Panc1 (cell line): ENCODE measurements at regions not wholly inside any gene's neighbourhood (a gene's known extent, or its start where the extent isn't known, plus 50 kb on each side); places are given as distances from the start of the nearest gene placed in this dataset.
A peak's percentile ranks its signal among the peaks of the same experiment; 100 is the strongest.

Source experiments
- ATAC-seq: fragments of 200-7000 bp; cut with Tn5 transposase; 2 replicates; pipeline ENCODE4 v1.9.1; 2020; ENCODE audit warnings: mild to moderate bottlenecking, moderate library complexity
- BruUV-seq: library from RNA; stranded (reverse); fragments of 400-500 nt; replicated peaks from 2 replicates; lab custom pipeline; 2021; lab: Mats Ljungman, UMichigan
- CTCF ChIA-PET: fragments of 300-600 bp; sonication (Branson Sonifier 250); formaldehyde crosslinking; loops from one replicate; lab custom pipeline; 2022; ENCODE audit warnings: antibody characterized with exemption; lab: Charles Lee
- POLR2A ChIA-PET: fragments of 300-600 bp; sonication (Branson Sonifier 250); formaldehyde crosslinking; loops from one replicate; lab custom pipeline; 2022; ENCODE audit warnings: antibody characterized with exemption; lab: Charles Lee
- DNase-seq: peaks from one replicate; pipeline ENCODE4 v3.0.0-alpha.2; 2010; ENCODE audit warnings: low read depth, low spot score
- H3K27ac ChIP-seq: 2 replicates; pipeline ENCODE4 v1.5.1; 2011; ENCODE audit warnings: mild to moderate bottlenecking, low read length, inconsistent platforms
- H3K27me3 ChIP-seq: fragments of 200-500 bp; sonication (Bioruptor generic); 2 replicates; pipeline ENCODE4 v1.6.0; 2014; ENCODE audit warnings: low read length, inconsistent platforms; ENCODE audit not compliant: control insufficient read depth, insufficient read depth
- H3K36me3 ChIP-seq: fragments of 200-500 bp; sonication (Bioruptor generic); 2 replicates; pipeline ENCODE4 v1.5.1; 2014; ENCODE audit warnings: inconsistent platforms, mild to moderate bottlenecking, low read length, moderate library complexity; ENCODE audit not compliant: control insufficient read depth, insufficient read depth
- H3K4me1 ChIP-seq: 2 replicates; pipeline ENCODE4 v1.5.1; 2011; ENCODE audit warnings: inconsistent platforms, mild to moderate bottlenecking, low read length, moderate library complexity; ENCODE audit not compliant: control insufficient read depth, insufficient read depth
- H3K4me3 ChIP-seq, 2 experiments: 2 replicates each; pipeline ENCODE4 v1.5.1; 2011 to 2012; ENCODE audit warnings: low read depth in 2 of 2, low read length in 2 of 2, mild to moderate bottlenecking in 2 of 2, inconsistent platforms in 1 of 2, moderate library complexity in 1 of 2
- H3K9me3 ChIP-seq: fragments of 200-500 bp; sonication (Bioruptor generic); 2 replicates; pipeline ENCODE4 v1.5.1; 2014; ENCODE audit warnings: low read depth, mild to moderate bottlenecking, inconsistent platforms, low read length, moderate library complexity; ENCODE audit not compliant: control insufficient read depth, insufficient read depth
- CTCF ChIP-seq: fragments of 450-650 bp; IDR thresholded peaks from 2 replicates; pipeline ENCODE4 v1.5.1; 2017; ENCODE audit warnings: mild to moderate bottlenecking
- POLR2AphosphoS5 ChIP-seq: IDR thresholded peaks from 2 replicates; pipeline ENCODE4 v1.6.1; 2012; ENCODE audit warnings: mild to moderate bottlenecking, low read depth, low read length, moderate library complexity
- SIN3A ChIP-seq: IDR thresholded peaks from 2 replicates; pipeline ENCODE4 v1.6.1; 2012; ENCODE audit warnings: low read depth, mild to moderate bottlenecking, low read length, moderate library complexity, borderline replicate concordance; ENCODE audit not compliant: insufficient read depth
- TCF7L2 ChIP-seq: IDR thresholded peaks from 2 replicates; pipeline ENCODE4 v1.6.1; 2011; ENCODE audit warnings: mild to moderate bottlenecking, low read depth, low read length, inconsistent platforms
- in situ Hi-C: cut with HindIII; loops from 2 replicates; pipeline ENCODE4 v1.10.0; 2016; ENCODE audit warnings: low sequenced_read_pairs, low pct_unique_long_range_greater_than_20kb
- intact Hi-C: fragments of 100-400 bp; cut with micrococcal nuclease; formaldehyde crosslinking; loops from one replicate; pipeline ENCODE4 v1.10.0; 2022; ENCODE audit not compliant: unreplicated experiment
- TF ChIP-seq, protein P1 (sequence below), 2 experiments: IDR thresholded peaks; 2 replicates each; pipeline ENCODE4 v1.6.1; 2011 to 2012; ENCODE audit warnings: low read depth in 2 of 2, control low read depth in 1 of 2, low read length in 1 of 2, mild to moderate bottlenecking in 1 of 2, moderate library complexity in 1 of 2; ENCODE audit not compliant: insufficient read depth in 1 of 2

- Histone ChIP-seq H3K9me3 (no peaks in the 10 kb centered on the region), H3K4me1 (no peaks in the 10 kb centered on the region), H3K27ac (no peak overlapping the region), H3K36me3 (no peaks in the 10 kb centered on the region), H3K27me3 (no peaks in the 10 kb centered on the region), H3K4me3 (no peak overlapping the region)
- POLR2A ChIA-PET, result no interaction called here
- intact Hi-C loops (no loop called here), in situ Hi-C loops (no loop called here)
- TF ChIP-seq TCF7L2 (no peak), POLR2AphosphoS5 (no peak), CTCF (no peak), SIN3A (no peak)
- TF ChIP-seq, protein P1, sequence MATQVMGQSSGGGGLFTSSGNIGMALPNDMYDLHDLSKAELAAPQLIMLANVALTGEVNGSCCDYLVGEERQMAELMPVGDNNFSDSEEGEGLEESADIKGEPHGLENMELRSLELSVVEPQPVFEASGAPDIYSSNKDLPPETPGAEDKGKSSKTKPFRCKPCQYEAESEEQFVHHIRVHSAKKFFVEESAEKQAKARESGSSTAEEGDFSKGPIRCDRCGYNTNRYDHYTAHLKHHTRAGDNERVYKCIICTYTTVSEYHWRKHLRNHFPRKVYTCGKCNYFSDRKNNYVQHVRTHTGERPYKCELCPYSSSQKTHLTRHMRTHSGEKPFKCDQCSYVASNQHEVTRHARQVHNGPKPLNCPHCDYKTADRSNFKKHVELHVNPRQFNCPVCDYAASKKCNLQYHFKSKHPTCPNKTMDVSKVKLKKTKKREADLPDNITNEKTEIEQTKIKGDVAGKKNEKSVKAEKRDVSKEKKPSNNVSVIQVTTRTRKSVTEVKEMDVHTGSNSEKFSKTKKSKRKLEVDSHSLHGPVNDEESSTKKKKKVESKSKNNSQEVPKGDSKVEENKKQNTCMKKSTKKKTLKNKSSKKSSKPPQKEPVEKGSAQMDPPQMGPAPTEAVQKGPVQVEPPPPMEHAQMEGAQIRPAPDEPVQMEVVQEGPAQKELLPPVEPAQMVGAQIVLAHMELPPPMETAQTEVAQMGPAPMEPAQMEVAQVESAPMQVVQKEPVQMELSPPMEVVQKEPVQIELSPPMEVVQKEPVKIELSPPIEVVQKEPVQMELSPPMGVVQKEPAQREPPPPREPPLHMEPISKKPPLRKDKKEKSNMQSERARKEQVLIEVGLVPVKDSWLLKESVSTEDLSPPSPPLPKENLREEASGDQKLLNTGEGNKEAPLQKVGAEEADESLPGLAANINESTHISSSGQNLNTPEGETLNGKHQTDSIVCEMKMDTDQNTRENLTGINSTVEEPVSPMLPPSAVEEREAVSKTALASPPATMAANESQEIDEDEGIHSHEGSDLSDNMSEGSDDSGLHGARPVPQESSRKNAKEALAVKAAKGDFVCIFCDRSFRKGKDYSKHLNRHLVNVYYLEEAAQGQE (IDR thresholded peaks at IDR 0.05; ENCODE audit: insufficient read depth in 1 of 2, low read depth in 2 of 2, low read length in 1 of 2), result no peak
- DNase-seq, result no peak
- no peak for ATAC-seq
- CTCF ChIA-PET, result no interaction called here
- BruUV-seq, result no TSS peak
Measured at GRCh38 chr12:127292736-127293135, 974.2 kb upstream of the TMEM132C start.

GRCh38 chr12:127293507-127294310 is 973.3 kb upstream of the TMEM132C start:
- BruUV-seq, result no TSS peak
- ATAC-seq (no peak), DNase-seq (no peak)
- Histone ChIP-seq H3K27ac (no peak overlapping the region), H3K9me3 (no peaks in the 10 kb centered on the region), H3K4me3 (no peak overlapping the region), H3K4me1 (no peaks in the 10 kb centered on the region), H3K27me3 (no peaks in the 10 kb centered on the region), H3K36me3 (no peaks in the 10 kb centered on the region)
- ChIA-PET CTCF (no interaction called here), POLR2A (no interaction called here)
- TF ChIP-seq SIN3A, result no peak
- TF ChIP-seq CTCF, result peak; percentile 64
- in situ Hi-C loops, result no loop called here
- intact Hi-C loops, result no loop called here
